GM23338 (cell line): ENCODE measurements at regions not wholly inside any gene's neighbourhood (a gene's known extent, or its start where the extent isn't known, plus 50 kb on each side); places are given as distances from the start of the nearest gene placed in this dataset.

Experiments used
- ATAC-seq: fragments of 200-7000 bp; cut with Tn5 transposase; 3 replicates; pipeline ENCODE4 v1.9.1; 2020
- DNase-seq: peaks from one replicate; pipeline ENCODE4 v3.0.0-alpha.2; 2015; ENCODE audit warnings: low spot score
- H2AFZ ChIP-seq: fragments of 200-600 bp; sonication (generic); 2 replicates; pipeline ENCODE4 v1.8.0; 2016; ENCODE audit warnings: antibody characterized with exemption, mild to moderate bottlenecking, moderate library complexity
- H3F3A ChIP-seq: fragments of 200-600 bp; sonication (generic); replicated peaks from 2 replicates; pipeline ENCODE4 v1.8.0; 2017; ENCODE audit warnings: antibody characterized with exemption, mixed run types, low read depth
- H3K27ac ChIP-seq: fragments of 200-600 bp; sonication (generic); 2 replicates; pipeline ENCODE4 v1.6.1; 2016; ENCODE audit warnings: low read depth
- H3K27me3 ChIP-seq: fragments of 200-600 bp; sonication (generic); 2 replicates; pipeline ENCODE4 v1.8.0; 2016; ENCODE audit warnings: mild to moderate bottlenecking, mixed run types, moderate library complexity; ENCODE audit not compliant: insufficient read depth
- H3K36me3 ChIP-seq: fragments of 200-600 bp; sonication (generic); 2 replicates; pipeline ENCODE4 v1.8.0; 2016; ENCODE audit warnings: mild to moderate bottlenecking; ENCODE audit not compliant: insufficient read depth
- H3K4me1 ChIP-seq: fragments of 200-600 bp; sonication (generic); 2 replicates; pipeline ENCODE4 v1.8.0; 2016; ENCODE audit warnings: mild to moderate bottlenecking, moderate library complexity; ENCODE audit not compliant: insufficient read depth
- H3K4me2 ChIP-seq: fragments of 200-600 bp; sonication (generic); 2 replicates; pipeline ENCODE4 v1.7.1; 2017; ENCODE audit warnings: mixed run types
- H3K4me3 ChIP-seq: fragments of 200-600 bp; sonication (generic); 2 replicates; pipeline ENCODE4 v1.6.1; 2016; ENCODE audit warnings: mixed run types
- H3K79me2 ChIP-seq: fragments of 200-600 bp; sonication (generic); replicated peaks from 2 replicates; pipeline ENCODE4 v1.8.0; 2017; ENCODE audit warnings: mild to moderate bottlenecking; ENCODE audit not compliant: insufficient read depth
- H3K9me2 ChIP-seq: fragments of 200-600 bp; sonication (generic); 2 replicates; pipeline ENCODE4 v1.8.0; 2017; ENCODE audit not compliant: insufficient read depth
- H4K20me1 ChIP-seq: fragments of 200-600 bp; sonication (generic); replicated peaks from 2 replicates; pipeline ENCODE4 v1.8.0; 2017; ENCODE audit warnings: mild to moderate bottlenecking; ENCODE audit not compliant: insufficient read depth
- H3K27ac Mint-ChIP-seq: 2 replicates; pipeline ENCODE4 v1.8.0; 2020; ENCODE audit warnings: inconsistent platforms, mild to moderate bottlenecking, moderate library complexity, mixed read lengths
- H3K27me3 Mint-ChIP-seq: 3 replicates; pipeline ENCODE4 v1.8.0; 2022; ENCODE audit warnings: low read depth, mild to moderate bottlenecking, moderate library complexity, mixed read lengths, inconsistent platforms; ENCODE audit not compliant: insufficient read depth, poor library complexity
- H3K36me3 Mint-ChIP-seq: 3 replicates; pipeline ENCODE4 v1.8.0; 2021; ENCODE audit warnings: low read depth, mild to moderate bottlenecking, inconsistent platforms, moderate library complexity, mixed read lengths
- H3K4me1 Mint-ChIP-seq: 3 replicates; pipeline ENCODE4 v1.8.0; 2020; ENCODE audit warnings: mild to moderate bottlenecking, inconsistent platforms, mixed read lengths
- H3K4me3 Mint-ChIP-seq: 3 replicates; pipeline ENCODE4 v1.8.0; 2021; ENCODE audit warnings: moderate library complexity, mild to moderate bottlenecking, inconsistent platforms, mixed read lengths
- H3K9me3 Mint-ChIP-seq: 3 replicates; pipeline ENCODE4 v1.8.0; 2020; ENCODE audit warnings: moderate library complexity, mild to moderate bottlenecking, inconsistent platforms, mixed read lengths
- CREB1 ChIP-seq: fragments of 250-450 bp; sonication (Bioruptor Pico); IDR thresholded peaks from 2 replicates; pipeline ENCODE4 v1.5.0; 2020; ENCODE audit warnings: low read depth, mild to moderate bottlenecking, moderate library complexity
- EZH2 ChIP-seq: fragments of 200-600 bp; sonication (generic); IDR thresholded peaks from one replicate; pipeline ENCODE4 v1.8.0; 2017; ENCODE audit warnings: antibody characterized with exemption, mild to moderate bottlenecking, low read depth; ENCODE audit not compliant: unreplicated experiment
- JUNB ChIP-seq: IDR thresholded peaks from one replicate; pipeline ENCODE4 v1.6.1; 2016; ENCODE audit warnings: antibody characterized with exemption; ENCODE audit not compliant: unreplicated experiment
- NANOG ChIP-seq: IDR thresholded peaks from 2 replicates; pipeline ENCODE4 v1.6.1; 2016; ENCODE audit warnings: antibody characterized with exemption, borderline replicate concordance
- POLR2AphosphoS5 ChIP-seq: IDR thresholded peaks from 2 replicates; pipeline ENCODE4 v1.6.1; 2016; ENCODE audit warnings: antibody characterized with exemption, low read depth
- STAT1 ChIP-seq: IDR thresholded peaks from one replicate; pipeline ENCODE4 v1.6.1; 2016; ENCODE audit warnings: antibody characterized with exemption; ENCODE audit not compliant: unreplicated experiment
- ZNF114 ChIP-seq: fragments of 250-450 bp; sonication (Bioruptor Pico); IDR thresholded peaks from 2 replicates; pipeline ENCODE4 v1.5.0; 2020; ENCODE audit warnings: mild to moderate bottlenecking, moderate library complexity
- ZNF331 ChIP-seq: fragments of 250-450 bp; sonication (Bioruptor Pico); IDR thresholded peaks from 2 replicates; pipeline ENCODE4 v1.5.0; 2020; ENCODE audit warnings: low read depth, mild to moderate bottlenecking, moderate library complexity
- TF ChIP-seq, protein P1 (sequence below): IDR thresholded peaks from one replicate; pipeline ENCODE4 v1.6.1; 2018; ENCODE audit warnings: antibody characterized with exemption; ENCODE audit not compliant: unreplicated experiment
- TF ChIP-seq, protein P2 (sequence below): IDR thresholded peaks from 2 replicates; pipeline ENCODE4 v1.6.1; 2016; ENCODE audit warnings: antibody characterized with exemption
- TF ChIP-seq, protein P3 (sequence below), 2 experiments: fragments of 200-600 bp in 1 of 2; sonication (generic) in 1 of 2; conservative IDR thresholded peaks; 2 replicates each; pipeline versions ENCODE4 v1.5.1 to v1.6.1; 2016 to 2017; ENCODE audit warnings: antibody characterized with exemption in 2 of 2, low read depth in 2 of 2, mild to moderate bottlenecking in 2 of 2, moderate library complexity in 1 of 2

DNA sequence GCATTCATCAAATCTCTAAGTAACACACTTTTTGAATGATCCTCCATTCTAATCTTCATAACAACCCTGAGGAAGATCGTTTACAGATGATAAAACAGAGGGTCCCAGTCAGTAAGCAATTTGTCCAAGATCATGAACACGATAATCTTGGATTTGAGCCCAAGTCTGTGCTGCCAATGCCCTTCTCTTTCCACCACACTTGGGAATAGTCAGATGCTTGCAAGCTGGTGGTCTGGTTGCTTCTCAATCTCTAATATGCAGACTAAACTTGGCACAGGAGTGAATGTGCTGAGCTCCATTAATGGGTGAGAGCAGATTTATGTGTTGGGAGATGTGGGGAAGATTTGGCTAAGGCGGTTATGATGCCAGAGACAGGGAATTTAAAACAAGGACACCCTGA is 430.6 kb upstream of the DAB1 start:
- peaks cover 3% of the 10 kb centered on the region for H3K27me3 Mint-ChIP-seq

More for the DNA sequence above, 430.6 kb upstream of the DAB1 start:
- Mint-ChIP-seq H3K36me3 (no peaks in the 10 kb centered on the region; the same call in 2 of the 3 replicates), H3K27ac (no peak overlapping the region), H3K4me1 (peaks cover 19% of the 10 kb centered on the region), H3K9me3 (no peaks in the 10 kb centered on the region), H3K4me3 (no peak overlapping the region)
- H3K9me2 ChIP-seq: 0 out of 2 replicates have a peak, but pooled peaks cover 7% of the 10 kb centered on the region
- no peak for TF ChIP-seq JUNB
- TF ChIP-seq, protein P1, sequence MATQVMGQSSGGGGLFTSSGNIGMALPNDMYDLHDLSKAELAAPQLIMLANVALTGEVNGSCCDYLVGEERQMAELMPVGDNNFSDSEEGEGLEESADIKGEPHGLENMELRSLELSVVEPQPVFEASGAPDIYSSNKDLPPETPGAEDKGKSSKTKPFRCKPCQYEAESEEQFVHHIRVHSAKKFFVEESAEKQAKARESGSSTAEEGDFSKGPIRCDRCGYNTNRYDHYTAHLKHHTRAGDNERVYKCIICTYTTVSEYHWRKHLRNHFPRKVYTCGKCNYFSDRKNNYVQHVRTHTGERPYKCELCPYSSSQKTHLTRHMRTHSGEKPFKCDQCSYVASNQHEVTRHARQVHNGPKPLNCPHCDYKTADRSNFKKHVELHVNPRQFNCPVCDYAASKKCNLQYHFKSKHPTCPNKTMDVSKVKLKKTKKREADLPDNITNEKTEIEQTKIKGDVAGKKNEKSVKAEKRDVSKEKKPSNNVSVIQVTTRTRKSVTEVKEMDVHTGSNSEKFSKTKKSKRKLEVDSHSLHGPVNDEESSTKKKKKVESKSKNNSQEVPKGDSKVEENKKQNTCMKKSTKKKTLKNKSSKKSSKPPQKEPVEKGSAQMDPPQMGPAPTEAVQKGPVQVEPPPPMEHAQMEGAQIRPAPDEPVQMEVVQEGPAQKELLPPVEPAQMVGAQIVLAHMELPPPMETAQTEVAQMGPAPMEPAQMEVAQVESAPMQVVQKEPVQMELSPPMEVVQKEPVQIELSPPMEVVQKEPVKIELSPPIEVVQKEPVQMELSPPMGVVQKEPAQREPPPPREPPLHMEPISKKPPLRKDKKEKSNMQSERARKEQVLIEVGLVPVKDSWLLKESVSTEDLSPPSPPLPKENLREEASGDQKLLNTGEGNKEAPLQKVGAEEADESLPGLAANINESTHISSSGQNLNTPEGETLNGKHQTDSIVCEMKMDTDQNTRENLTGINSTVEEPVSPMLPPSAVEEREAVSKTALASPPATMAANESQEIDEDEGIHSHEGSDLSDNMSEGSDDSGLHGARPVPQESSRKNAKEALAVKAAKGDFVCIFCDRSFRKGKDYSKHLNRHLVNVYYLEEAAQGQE: no peak
- no peak for TF ChIP-seq ZNF114 (CRISPR knock-in tag)
- TF ChIP-seq ZNF331 (CRISPR knock-in tag): no peak
- TF ChIP-seq, protein P2, sequence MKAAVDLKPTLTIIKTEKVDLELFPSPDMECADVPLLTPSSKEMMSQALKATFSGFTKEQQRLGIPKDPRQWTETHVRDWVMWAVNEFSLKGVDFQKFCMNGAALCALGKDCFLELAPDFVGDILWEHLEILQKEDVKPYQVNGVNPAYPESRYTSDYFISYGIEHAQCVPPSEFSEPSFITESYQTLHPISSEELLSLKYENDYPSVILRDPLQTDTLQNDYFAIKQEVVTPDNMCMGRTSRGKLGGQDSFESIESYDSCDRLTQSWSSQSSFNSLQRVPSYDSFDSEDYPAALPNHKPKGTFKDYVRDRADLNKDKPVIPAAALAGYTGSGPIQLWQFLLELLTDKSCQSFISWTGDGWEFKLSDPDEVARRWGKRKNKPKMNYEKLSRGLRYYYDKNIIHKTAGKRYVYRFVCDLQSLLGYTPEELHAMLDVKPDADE: no peak
- no peak for TF ChIP-seq STAT1
- TF ChIP-seq, protein P3, sequence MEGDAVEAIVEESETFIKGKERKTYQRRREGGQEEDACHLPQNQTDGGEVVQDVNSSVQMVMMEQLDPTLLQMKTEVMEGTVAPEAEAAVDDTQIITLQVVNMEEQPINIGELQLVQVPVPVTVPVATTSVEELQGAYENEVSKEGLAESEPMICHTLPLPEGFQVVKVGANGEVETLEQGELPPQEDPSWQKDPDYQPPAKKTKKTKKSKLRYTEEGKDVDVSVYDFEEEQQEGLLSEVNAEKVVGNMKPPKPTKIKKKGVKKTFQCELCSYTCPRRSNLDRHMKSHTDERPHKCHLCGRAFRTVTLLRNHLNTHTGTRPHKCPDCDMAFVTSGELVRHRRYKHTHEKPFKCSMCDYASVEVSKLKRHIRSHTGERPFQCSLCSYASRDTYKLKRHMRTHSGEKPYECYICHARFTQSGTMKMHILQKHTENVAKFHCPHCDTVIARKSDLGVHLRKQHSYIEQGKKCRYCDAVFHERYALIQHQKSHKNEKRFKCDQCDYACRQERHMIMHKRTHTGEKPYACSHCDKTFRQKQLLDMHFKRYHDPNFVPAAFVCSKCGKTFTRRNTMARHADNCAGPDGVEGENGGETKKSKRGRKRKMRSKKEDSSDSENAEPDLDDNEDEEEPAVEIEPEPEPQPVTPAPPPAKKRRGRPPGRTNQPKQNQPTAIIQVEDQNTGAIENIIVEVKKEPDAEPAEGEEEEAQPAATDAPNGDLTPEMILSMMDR (conservative IDR thresholded peaks at IDR 0.05; ENCODE audit: low read depth in 2 of 2): no peak
- TF ChIP-seq CREB1 (CRISPR knock-in tag): no peak
- TF ChIP-seq NANOG: no peak
- TF ChIP-seq EZH2: no peak
- TF ChIP-seq POLR2AphosphoS5: no peak
- no peak overlapping the region for H3K27ac ChIP-seq
- no peaks in the 10 kb centered on the region for H4K20me1 ChIP-seq
- H2AFZ ChIP-seq: no peak overlapping the region
- ATAC-seq (no peak), DNase-seq (no peak)
- no peak overlapping the region for H3K4me3 ChIP-seq
- peaks cover 12% of the 10 kb centered on the region for H3K4me1 ChIP-seq
- no peaks in the 10 kb centered on the region for H3K36me3 ChIP-seq
- no peak overlapping the region for H3K4me2 ChIP-seq
- H3F3A ChIP-seq: no peaks in the 10 kb centered on the region; the same call in 1 of the 2 replicates
- no peaks in the 10 kb centered on the region for H3K27me3 ChIP-seq
- no peaks in the 10 kb centered on the region for H3K79me2 ChIP-seq
